MM.1S (cell line): ENCODE measurements at regions not wholly inside any gene's neighbourhood (a gene's known extent, or its start where the extent isn't known, plus 50 kb on each side); places are given as distances from the start of the nearest gene placed in this dataset.

ENCODE experiments used
- DNase-seq: peaks from one replicate; pipeline ENCODE4 v3.0.0-alpha.2; 2015
- H2AFZ ChIP-seq: fragments of 300-600 bp; sonication (generic); 2 replicates; pipeline ENCODE4 v1.6.0; 2016; ENCODE audit warnings: antibody characterized with exemption, low read length
- H3F3A ChIP-seq: fragments of 300-600 bp; sonication (generic); 2 replicates; pipeline ENCODE4 v1.6.1; 2016; ENCODE audit warnings: mild to moderate bottlenecking, antibody characterized with exemption, low read length, moderate library complexity, mixed read lengths; ENCODE audit not compliant: insufficient read depth
- H3K27ac ChIP-seq: fragments of 300-600 bp; sonication (generic); 2 replicates; pipeline ENCODE4 v1.5.1; 2016; ENCODE audit warnings: mild to moderate bottlenecking, low read length
- H3K27me3 ChIP-seq: fragments of 300-600 bp; sonication (generic); replicated peaks from 2 replicates; pipeline ENCODE4 v1.6.0; 2016; ENCODE audit warnings: low read length; ENCODE audit not compliant: insufficient read depth
- H3K36me3 ChIP-seq: fragments of 300-600 bp; sonication (generic); replicated peaks from 2 replicates; pipeline ENCODE4 v1.6.1; 2016; ENCODE audit warnings: mild to moderate bottlenecking, low read length, mixed read lengths; ENCODE audit not compliant: insufficient read depth
- H3K4me1 ChIP-seq: fragments of 300-600 bp; sonication (generic); 2 replicates; pipeline ENCODE4 v1.6.1; 2016; ENCODE audit warnings: low read length, mixed read lengths
- H3K4me2 ChIP-seq: fragments of 300-600 bp; sonication (generic); 2 replicates; pipeline ENCODE4 v1.6.0; 2016; ENCODE audit warnings: low read depth, low read length
- H3K4me3 ChIP-seq: fragments of 300-600 bp; sonication (generic); 2 replicates; pipeline ENCODE4 v1.5.1; 2016; ENCODE audit warnings: low read length, mixed read lengths
- H3K79me2 ChIP-seq: fragments of 300-600 bp; sonication (generic); 2 replicates; pipeline ENCODE4 v1.6.1; 2016; ENCODE audit warnings: mixed run types, low read length, mixed read lengths
- H3K9ac ChIP-seq: fragments of 300-600 bp; sonication (generic); 2 replicates; pipeline ENCODE4 v1.6.1; 2016; ENCODE audit warnings: low read length, mixed read lengths
- H3K9me2 ChIP-seq: fragments of 300-600 bp; sonication (generic); replicated peaks from 2 replicates; pipeline ENCODE4 v1.6.1; 2016; ENCODE audit warnings: mild to moderate bottlenecking, low read length, mixed read lengths; ENCODE audit not compliant: insufficient read depth
- H3K9me3 ChIP-seq: fragments of 300-600 bp; sonication (generic); replicated peaks from 2 replicates; pipeline ENCODE4 v1.6.1; 2016; ENCODE audit warnings: mild to moderate bottlenecking, low read length, mixed read lengths; ENCODE audit not compliant: insufficient read depth
- H4K20me1 ChIP-seq: fragments of 300-600 bp; sonication (generic); 2 replicates; pipeline ENCODE4 v1.6.1; 2016; ENCODE audit warnings: mild to moderate bottlenecking, low read length, moderate library complexity, mixed read lengths; ENCODE audit not compliant: insufficient read depth
- EZH2 ChIP-seq: fragments of 300-600 bp; sonication (generic); optimal IDR thresholded peaks from 2 replicates; pipeline ENCODE3; 2017; ENCODE audit warnings: low read depth, mild to moderate bottlenecking, antibody characterized with exemption, low read length, mixed read lengths
- EZH2phosphoT487 ChIP-seq: fragments of 300-600 bp; sonication (generic); IDR thresholded peaks from 2 replicates; pipeline ENCODE4 v1.6.1; 2018; ENCODE audit warnings: antibody characterized with exemption, low read length
- TF ChIP-seq, protein P1 (sequence below): fragments of 300-600 bp; sonication (generic); IDR thresholded peaks from 2 replicates; pipeline ENCODE4 v1.5.1; 2016; ENCODE audit warnings: antibody characterized with exemption, low read length, mixed read lengths

DNA sequence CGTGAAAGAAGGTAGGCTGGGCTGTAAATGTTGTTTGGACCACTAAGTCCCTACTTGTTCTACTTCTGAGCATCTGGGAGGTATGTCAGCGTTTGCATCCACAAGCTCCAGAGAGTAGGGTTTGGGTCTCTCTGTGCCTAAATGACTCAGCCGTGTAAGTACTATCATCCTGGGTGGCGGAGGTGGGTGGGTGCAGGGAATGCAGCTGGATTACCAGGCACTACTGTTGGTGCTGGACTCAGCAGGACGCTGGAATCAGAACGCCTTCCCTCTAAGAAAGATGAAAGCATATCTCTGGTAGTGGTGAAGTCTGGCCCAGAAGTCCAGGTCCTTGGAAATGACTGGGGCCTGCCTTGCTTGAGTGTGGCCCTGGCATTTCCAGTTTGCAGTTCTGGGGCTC, 289.7 kb downstream of the PCNX1 start:
- TF ChIP-seq EZH2phosphoT487 = no peak
- TF ChIP-seq, protein P1, sequence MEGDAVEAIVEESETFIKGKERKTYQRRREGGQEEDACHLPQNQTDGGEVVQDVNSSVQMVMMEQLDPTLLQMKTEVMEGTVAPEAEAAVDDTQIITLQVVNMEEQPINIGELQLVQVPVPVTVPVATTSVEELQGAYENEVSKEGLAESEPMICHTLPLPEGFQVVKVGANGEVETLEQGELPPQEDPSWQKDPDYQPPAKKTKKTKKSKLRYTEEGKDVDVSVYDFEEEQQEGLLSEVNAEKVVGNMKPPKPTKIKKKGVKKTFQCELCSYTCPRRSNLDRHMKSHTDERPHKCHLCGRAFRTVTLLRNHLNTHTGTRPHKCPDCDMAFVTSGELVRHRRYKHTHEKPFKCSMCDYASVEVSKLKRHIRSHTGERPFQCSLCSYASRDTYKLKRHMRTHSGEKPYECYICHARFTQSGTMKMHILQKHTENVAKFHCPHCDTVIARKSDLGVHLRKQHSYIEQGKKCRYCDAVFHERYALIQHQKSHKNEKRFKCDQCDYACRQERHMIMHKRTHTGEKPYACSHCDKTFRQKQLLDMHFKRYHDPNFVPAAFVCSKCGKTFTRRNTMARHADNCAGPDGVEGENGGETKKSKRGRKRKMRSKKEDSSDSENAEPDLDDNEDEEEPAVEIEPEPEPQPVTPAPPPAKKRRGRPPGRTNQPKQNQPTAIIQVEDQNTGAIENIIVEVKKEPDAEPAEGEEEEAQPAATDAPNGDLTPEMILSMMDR = no peak
- no peak for TF ChIP-seq EZH2
- no peaks in the 10 kb centered on the region for H3K36me3 ChIP-seq
- no peaks in the 10 kb centered on the region for H3K4me1 ChIP-seq
- H3K79me2 ChIP-seq = no peaks in the 10 kb centered on the region
- H3K4me3 ChIP-seq = no peak overlapping the region
- no peak overlapping the region for H3K27ac ChIP-seq
- no peaks in the 10 kb centered on the region for H4K20me1 ChIP-seq
- no peaks in the 10 kb centered on the region for H3F3A ChIP-seq
- DNase-seq = no peak
- no peak overlapping the region for H3K4me2 ChIP-seq
- H2AFZ ChIP-seq = no peak overlapping the region
- no peak overlapping the region for H3K9ac ChIP-seq
- H3K27me3 ChIP-seq = no peaks in the 10 kb centered on the region
- H3K9me3 ChIP-seq = no peaks in the 10 kb centered on the region
- H3K9me2 ChIP-seq = no peaks in the 10 kb centered on the region

DNA sequence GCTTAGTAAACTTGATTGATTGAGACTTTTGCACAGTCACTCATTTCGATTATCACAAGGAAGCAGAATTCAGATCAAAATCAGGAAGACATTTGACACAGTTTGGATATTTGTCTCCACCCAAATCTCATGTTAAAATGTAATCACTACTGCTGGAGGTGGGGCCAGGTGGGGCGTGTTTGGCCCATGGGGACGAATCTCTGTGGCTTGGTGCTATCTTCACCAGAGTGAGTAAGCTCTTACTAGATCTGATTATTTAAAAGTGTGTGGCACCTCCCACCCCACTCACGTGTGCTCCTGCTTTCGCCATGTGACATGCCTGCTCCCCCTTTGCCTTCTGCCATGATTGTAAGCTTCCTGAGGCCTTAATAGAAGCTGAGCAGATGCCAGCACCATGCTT, 291.4 kb downstream of the PCNX1 start:
- Histone ChIP-seq H3K4me2 (no peak overlapping the region), H3K27me3 (no peaks in the 10 kb centered on the region), H3F3A (no peaks in the 10 kb centered on the region), H2AFZ (no peak overlapping the region), H3K4me1 (no peaks in the 10 kb centered on the region), H3K36me3 (no peaks in the 10 kb centered on the region), H3K9me2 (no peaks in the 10 kb centered on the region), H3K9ac (no peak overlapping the region), H4K20me1 (no peaks in the 10 kb centered on the region), H3K9me3 (no peaks in the 10 kb centered on the region), H3K27ac (no peak overlapping the region), H3K79me2 (no peaks in the 10 kb centered on the region), H3K4me3 (no peak overlapping the region)
- DNase-seq = no peak
- TF ChIP-seq, protein P1 = no peak
- TF ChIP-seq EZH2 = no peak
- TF ChIP-seq EZH2phosphoT487 = no peak

GRCh38 chr14:71201840-71202239, 294.6 kb downstream of the PCNX1 start:
- Histone ChIP-seq H3K9me2 (no peaks in the 10 kb centered on the region), H3F3A (no peaks in the 10 kb centered on the region), H3K9ac (no peak overlapping the region), H3K9me3 (no peaks in the 10 kb centered on the region), H3K4me3 (no peak overlapping the region), H2AFZ (no peak overlapping the region), H3K4me2 (no peak overlapping the region), H3K4me1 (no peaks in the 10 kb centered on the region), H3K27ac (no peak overlapping the region), H3K79me2 (no peaks in the 10 kb centered on the region), H4K20me1 (no peaks in the 10 kb centered on the region), H3K27me3 (no peaks in the 10 kb centered on the region), H3K36me3 (no peaks in the 10 kb centered on the region)
- no peak for DNase-seq
- TF ChIP-seq, protein P1 = no peak
- no peak for TF ChIP-seq EZH2
- TF ChIP-seq EZH2phosphoT487 = no peak

- no peaks in the 10 kb centered on the region for H3K36me3 ChIP-seq
- no peak overlapping the region for H2AFZ ChIP-seq
- H3K9me2 ChIP-seq = no peaks in the 10 kb centered on the region
- TF ChIP-seq EZH2phosphoT487 = no peak
- TF ChIP-seq EZH2 = no peak
- TF ChIP-seq, protein P1 = no peak
- no peak overlapping the region for H3K4me3 ChIP-seq
- H3K9ac ChIP-seq = no peak overlapping the region
- H3K27ac ChIP-seq = no peak overlapping the region
- H4K20me1 ChIP-seq = no peaks in the 10 kb centered on the region
- no peaks in the 10 kb centered on the region for H3K79me2 ChIP-seq
- DNase-seq = no peak
- no peaks in the 10 kb centered on the region for H3K9me3 ChIP-seq
- no peaks in the 10 kb centered on the region for H3F3A ChIP-seq
- H3K4me1 ChIP-seq = no peaks in the 10 kb centered on the region
- no peaks in the 10 kb centered on the region for H3K27me3 ChIP-seq
- no peak overlapping the region for H3K4me2 ChIP-seq
Measured at GRCh38 chr14:71202881-71203280, 295.6 kb downstream of the PCNX1 start.
